ENCODE measurements at regions not wholly inside any gene's neighbourhood (a gene's known extent, or its start where the extent isn't known, plus 50 kb on each side); places are given as distances from the start of the nearest gene placed in this dataset.

DNA sequence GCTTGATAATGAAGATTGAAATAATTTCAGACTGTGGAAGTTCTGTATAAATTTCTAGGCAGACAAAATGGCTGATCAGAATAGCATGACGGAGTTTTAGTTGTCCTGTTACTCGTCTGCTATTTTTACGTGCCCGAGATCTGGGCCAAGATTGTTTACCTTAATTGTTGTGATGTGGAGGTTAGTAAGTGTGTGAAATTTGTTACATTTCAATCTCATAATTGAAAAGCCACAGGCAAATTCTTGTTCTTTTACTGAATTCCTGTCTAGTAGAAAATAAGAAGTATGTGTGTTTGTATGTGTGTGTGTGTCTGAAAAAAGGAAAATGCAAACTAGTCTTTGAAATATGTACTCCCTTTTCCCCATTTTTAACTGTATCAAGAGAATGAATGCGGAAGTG lies 115.2 kb downstream of the UTRN start:
- Histone ChIP-seq H3K9ac (ENCODE audit: low read length) (no peak overlapping the region), H3K9me2 (replicated peaks; ENCODE audit: insufficient read depth, low read length) (no peaks in the 10 kb centered on the region), H3K27ac (ENCODE audit: low read length) (no peak overlapping the region), H3K4me3 (ENCODE audit: low read length) (no peak overlapping the region), H3K4me1 (ENCODE audit: low read length) (no peaks in the 10 kb centered on the region), H3K36me3 (replicated peaks; ENCODE audit: insufficient read depth, low read length) (no peaks in the 10 kb centered on the region), H2AFZ (ENCODE audit: low read length) (no peak overlapping the region), H3K9me3 (replicated peaks; ENCODE audit: insufficient read depth, low read length) (no peaks in the 10 kb centered on the region), H4K20me1 (ENCODE audit: insufficient read depth, low read length) (no peaks in the 10 kb centered on the region), H3K27me3 (replicated peaks; ENCODE audit: insufficient read depth, low read length) (no peaks in the 10 kb centered on the region), H3K79me2 (ENCODE audit: low read length) (no peaks in the 10 kb centered on the region), H3K4me2 (ENCODE audit: low read depth, low read length) (no peak overlapping the region), H3F3A (ENCODE audit: insufficient read depth, low read length) (no peaks in the 10 kb centered on the region)
- no peak for DNase-seq
- TF ChIP-seq, protein P1, sequence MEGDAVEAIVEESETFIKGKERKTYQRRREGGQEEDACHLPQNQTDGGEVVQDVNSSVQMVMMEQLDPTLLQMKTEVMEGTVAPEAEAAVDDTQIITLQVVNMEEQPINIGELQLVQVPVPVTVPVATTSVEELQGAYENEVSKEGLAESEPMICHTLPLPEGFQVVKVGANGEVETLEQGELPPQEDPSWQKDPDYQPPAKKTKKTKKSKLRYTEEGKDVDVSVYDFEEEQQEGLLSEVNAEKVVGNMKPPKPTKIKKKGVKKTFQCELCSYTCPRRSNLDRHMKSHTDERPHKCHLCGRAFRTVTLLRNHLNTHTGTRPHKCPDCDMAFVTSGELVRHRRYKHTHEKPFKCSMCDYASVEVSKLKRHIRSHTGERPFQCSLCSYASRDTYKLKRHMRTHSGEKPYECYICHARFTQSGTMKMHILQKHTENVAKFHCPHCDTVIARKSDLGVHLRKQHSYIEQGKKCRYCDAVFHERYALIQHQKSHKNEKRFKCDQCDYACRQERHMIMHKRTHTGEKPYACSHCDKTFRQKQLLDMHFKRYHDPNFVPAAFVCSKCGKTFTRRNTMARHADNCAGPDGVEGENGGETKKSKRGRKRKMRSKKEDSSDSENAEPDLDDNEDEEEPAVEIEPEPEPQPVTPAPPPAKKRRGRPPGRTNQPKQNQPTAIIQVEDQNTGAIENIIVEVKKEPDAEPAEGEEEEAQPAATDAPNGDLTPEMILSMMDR (IDR thresholded peaks at IDR 0.05; ENCODE audit: low read length) = no peak
- no peak for TF ChIP-seq EZH2phosphoT487 (IDR thresholded peaks at IDR 0.05; ENCODE audit: low read length)
- TF ChIP-seq EZH2 (optimal IDR thresholded peaks at IDR 0.05; ENCODE audit: low read depth, low read length) = no peak

DNA sequence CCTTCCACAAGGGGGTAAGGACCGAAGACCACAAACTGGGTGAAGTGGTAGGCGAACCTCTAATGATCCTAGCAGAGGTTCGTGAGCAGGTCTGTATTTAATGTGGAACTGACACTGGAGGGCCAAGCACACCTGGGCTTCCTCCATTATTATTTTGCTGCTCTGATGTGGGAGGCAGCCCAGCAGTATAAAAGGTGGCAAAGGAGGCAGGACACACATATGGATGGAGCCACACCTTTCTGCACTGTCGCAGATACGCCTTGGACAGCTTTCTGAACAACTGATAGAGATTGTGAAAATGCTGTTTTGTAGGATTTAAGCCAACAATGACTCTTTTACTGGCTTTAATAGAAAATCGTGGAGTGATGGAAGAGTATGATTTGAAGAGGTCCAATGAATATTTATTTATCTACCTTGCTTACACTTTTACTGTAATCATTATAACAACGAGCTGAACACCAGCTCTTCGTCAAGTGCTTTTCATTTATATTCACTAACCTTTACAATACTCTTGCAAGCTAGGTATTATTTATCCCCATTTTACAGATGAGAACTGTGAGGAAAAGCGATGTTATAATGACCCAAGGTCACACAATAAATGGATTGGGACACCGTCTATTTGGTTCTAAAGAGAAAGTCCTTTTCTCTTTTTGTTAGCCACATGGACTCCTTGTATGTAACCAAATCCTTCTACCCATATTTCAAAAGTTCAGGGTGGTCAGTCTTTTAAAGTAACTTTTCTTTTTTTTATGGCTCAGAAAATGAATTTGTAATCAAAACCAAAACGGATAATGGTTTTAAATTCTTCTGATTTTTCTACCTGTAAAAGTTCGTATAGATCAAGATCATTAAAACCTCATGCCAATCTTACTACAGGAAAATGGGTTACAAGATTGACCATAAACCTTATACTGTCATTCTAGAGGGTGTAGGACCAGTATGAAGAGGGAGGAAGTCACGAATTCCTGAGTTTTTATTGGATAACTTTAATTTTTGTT lies 116.9 kb downstream of the UTRN start:
- Histone ChIP-seq H3K9me2 (replicated peaks; ENCODE audit: insufficient read depth, low read length) (no peaks in the 10 kb centered on the region), H3F3A (ENCODE audit: insufficient read depth, low read length) (no peaks in the 10 kb centered on the region), H3K4me2 (ENCODE audit: low read depth, low read length) (no peak overlapping the region), H3K36me3 (replicated peaks; ENCODE audit: insufficient read depth, low read length) (no peaks in the 10 kb centered on the region), H3K4me3 (ENCODE audit: low read length) (no peak overlapping the region), H2AFZ (ENCODE audit: low read length) (no peak overlapping the region), H3K9me3 (replicated peaks; ENCODE audit: insufficient read depth, low read length) (no peaks in the 10 kb centered on the region), H3K9ac (ENCODE audit: low read length) (no peak overlapping the region), H4K20me1 (ENCODE audit: insufficient read depth, low read length) (no peaks in the 10 kb centered on the region), H3K4me1 (ENCODE audit: low read length) (no peaks in the 10 kb centered on the region), H3K27ac (ENCODE audit: low read length) (no peak overlapping the region), H3K27me3 (replicated peaks; ENCODE audit: insufficient read depth, low read length) (no peaks in the 10 kb centered on the region), H3K79me2 (ENCODE audit: low read length) (no peaks in the 10 kb centered on the region)
- TF ChIP-seq EZH2 (optimal IDR thresholded peaks at IDR 0.05; ENCODE audit: low read depth, low read length) = no peak
- TF ChIP-seq EZH2phosphoT487 (IDR thresholded peaks at IDR 0.05; ENCODE audit: low read length) = no peak
- TF ChIP-seq, protein P1 (IDR thresholded peaks at IDR 0.05; ENCODE audit: low read length) = no peak
- DNase-seq = no peak

DNA sequence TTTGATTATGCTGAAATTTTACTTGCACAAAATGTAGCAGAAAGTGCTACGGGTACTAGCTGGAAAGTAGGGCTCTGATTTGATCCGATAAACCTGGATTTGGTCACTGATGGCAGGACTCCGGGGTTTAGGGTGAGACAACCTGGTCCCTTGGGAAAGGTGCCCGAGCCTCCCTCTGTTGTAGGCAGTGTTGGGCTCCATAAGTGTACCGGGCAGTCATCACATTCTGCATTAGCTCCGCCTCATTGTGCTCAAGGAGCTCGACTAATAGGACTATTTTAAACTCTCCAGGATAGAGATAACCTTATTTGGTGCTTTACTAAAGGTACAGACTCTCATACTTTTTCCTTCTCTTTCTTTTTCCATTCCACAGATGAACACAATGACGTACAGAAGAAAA lies 117.6 kb downstream of the UTRN start:
- Histone ChIP-seq H3K79me2 (ENCODE audit: low read length) (no peaks in the 10 kb centered on the region), H4K20me1 (ENCODE audit: insufficient read depth, low read length) (no peaks in the 10 kb centered on the region), H3K4me1 (ENCODE audit: low read length) (no peaks in the 10 kb centered on the region), H3K27me3 (replicated peaks; ENCODE audit: insufficient read depth, low read length) (no peaks in the 10 kb centered on the region), H3K4me3 (ENCODE audit: low read length) (no peak overlapping the region), H3F3A (ENCODE audit: insufficient read depth, low read length) (no peaks in the 10 kb centered on the region), H3K4me2 (ENCODE audit: low read depth, low read length) (no peak overlapping the region), H3K9me2 (replicated peaks; ENCODE audit: insufficient read depth, low read length) (no peaks in the 10 kb centered on the region), H3K27ac (ENCODE audit: low read length) (no peak overlapping the region), H2AFZ (ENCODE audit: low read length) (no peak overlapping the region), H3K9me3 (replicated peaks; ENCODE audit: insufficient read depth, low read length) (no peaks in the 10 kb centered on the region), H3K36me3 (replicated peaks; ENCODE audit: insufficient read depth, low read length) (no peaks in the 10 kb centered on the region), H3K9ac (ENCODE audit: low read length) (no peak overlapping the region)
- TF ChIP-seq EZH2phosphoT487 (IDR thresholded peaks at IDR 0.05; ENCODE audit: low read length) (no peak), EZH2 (optimal IDR thresholded peaks at IDR 0.05; ENCODE audit: low read depth, low read length) (no peak)
- TF ChIP-seq, protein P1 (IDR thresholded peaks at IDR 0.05; ENCODE audit: low read length) = no peak
- DNase-seq = no peak
